ENCODE measurements at regions not wholly inside any gene's neighbourhood (a gene's known extent, or its start where the extent isn't known, plus 50 kb on each side); places are given as distances from the start of the nearest gene placed in this dataset.

- TF ChIP-seq POLR2AphosphoS5 (IDR thresholded peaks at IDR 0.05; ENCODE audit: low read depth, low read length) (no peak), POLR2A (IDR thresholded peaks at IDR 0.05; ENCODE audit: low read depth, low read length) (no peak), TAF1 (IDR thresholded peaks at IDR 0.05; ENCODE audit: borderline replicate concordance, low read depth, low read length) (no peak)
These were observed 238.3 kb upstream of the RNF32 start for GRCh38 chr7:156402255-156402654.

Data from GM12892 (cell line).